NCI-H524 (cell line): ENCODE measurements at regions not wholly inside any gene's neighbourhood (a gene's known extent, or its start where the extent isn't known, plus 50 kb on each side); places are given as distances from the start of the nearest gene placed in this dataset.

ENCODE experiments used
- DNase-seq, 2 experiments: peaks; one replicate each; lab custom pipeline; 2025; lab: John Stamatoyannopoulos, UW

DNA sequence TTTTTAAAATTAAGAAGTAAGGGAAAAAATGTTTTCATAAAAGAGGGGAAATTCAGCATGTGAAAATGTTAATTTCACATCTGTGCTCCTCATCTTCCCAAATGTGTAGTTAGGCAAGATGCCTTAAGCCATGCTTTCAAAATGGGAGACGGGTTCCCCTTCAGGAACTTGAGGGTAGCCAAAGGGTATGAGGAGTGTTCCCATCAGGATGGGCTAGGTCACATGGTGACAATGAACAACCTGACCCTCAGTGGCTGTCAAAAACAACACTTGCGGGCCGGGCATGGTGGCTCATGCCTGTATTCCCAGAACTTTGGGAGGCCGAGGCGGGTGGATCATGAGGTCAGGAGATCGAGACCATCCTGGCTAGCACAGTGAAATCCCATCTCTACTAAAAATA is 178.0 kb downstream of the ACTL7B start:
- no peak for DNase-seq

DNA sequence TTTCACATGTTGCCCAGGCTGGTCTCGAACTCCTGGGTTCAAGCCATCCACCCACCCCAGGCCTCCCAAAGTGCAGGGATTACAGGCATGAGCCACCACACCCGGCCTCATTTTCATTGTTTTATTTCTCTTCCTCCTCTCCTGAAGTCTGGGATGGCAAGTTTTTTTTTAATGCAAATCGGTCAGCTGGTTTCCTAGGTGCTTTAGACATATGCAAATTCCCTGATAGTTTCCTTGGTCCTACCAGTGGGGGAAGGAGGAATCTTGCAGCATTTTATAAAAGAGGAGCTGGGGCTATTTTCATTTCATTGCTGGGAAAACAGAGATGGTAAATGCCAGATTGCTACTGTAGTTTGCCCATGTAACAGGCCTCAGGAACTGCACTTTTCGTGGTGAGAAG is 179.4 kb downstream of the ACTL7B start:
- no peak for DNase-seq

DNA sequence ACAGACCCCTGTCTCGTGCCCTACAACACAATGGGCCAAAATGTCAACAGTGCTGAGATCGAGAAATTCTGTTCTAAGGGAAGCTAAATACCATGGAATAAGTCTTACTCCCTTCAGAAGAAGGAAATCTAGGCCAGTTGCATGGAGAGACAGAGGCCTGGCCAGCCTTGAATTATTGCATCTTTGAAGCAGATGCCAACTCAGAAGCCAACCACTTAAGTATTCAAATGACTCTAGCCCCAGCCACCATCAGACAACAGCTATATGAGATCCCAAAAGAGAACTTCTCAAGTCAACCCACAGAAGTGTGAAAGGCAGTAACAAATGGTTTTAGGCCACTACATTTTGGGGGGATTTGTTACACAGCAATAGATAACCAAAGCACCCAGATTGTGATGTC is 180.1 kb downstream of the ACTL7B start:
- DNase-seq = peak in 1 of 2 experiments; percentile 27

DNA sequence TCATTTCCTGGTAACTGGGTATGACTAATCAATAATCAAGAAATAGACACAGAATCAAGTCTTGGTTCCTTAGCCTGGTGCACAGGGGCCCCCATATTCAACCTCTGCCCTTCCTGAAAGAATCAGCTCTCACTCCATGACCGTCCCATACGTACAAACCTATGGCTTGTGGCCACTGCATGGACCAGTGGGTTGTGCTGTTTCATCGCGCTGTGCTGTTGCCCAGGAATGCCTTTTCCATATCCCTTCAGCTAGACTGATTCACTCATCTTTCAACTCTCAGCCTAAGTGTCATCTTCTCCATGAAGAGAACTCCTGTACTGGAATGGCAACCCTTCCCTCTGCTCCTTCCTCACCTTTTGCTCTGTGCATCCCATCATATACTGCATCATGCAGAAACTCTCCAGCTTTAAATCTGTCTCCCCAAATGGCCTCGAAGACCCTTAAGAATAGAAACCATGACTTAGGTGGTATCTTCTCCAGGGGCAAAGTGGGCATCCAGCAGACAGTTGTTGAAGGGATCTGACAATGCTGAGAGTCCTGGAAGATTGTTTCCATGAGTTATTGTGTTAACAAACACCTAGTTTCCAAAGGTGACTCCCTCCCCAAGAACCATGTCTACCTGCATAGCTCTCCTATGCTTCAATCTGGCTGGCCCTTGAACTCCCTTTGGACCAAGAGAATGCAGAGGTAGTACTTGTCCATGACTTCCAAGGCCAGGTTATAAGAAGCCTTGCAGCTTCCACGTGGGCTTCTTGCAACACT is 180.8 kb downstream of the ACTL7B start:
- no peak for DNase-seq

DNA sequence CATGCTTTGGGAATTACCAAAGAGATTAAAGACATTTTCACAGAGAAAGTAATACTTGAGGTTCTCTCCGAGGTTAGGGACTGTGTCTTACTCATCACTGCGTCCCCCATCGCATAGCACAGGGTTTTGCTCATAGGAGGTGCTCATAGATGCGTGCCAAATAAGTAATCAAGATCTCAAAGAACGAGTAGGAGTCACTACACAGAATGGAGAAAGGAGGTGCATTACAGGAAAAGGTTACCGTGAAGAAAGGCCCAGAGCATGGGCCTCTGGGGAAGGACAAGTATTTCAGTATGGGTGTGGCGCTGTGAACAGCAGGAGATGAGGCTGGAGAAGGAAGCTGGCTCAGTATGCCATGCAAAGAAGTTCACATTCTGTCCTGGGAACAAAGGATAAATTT is 182.4 kb downstream of the ACTL7B start:
- no peak for DNase-seq

DNA sequence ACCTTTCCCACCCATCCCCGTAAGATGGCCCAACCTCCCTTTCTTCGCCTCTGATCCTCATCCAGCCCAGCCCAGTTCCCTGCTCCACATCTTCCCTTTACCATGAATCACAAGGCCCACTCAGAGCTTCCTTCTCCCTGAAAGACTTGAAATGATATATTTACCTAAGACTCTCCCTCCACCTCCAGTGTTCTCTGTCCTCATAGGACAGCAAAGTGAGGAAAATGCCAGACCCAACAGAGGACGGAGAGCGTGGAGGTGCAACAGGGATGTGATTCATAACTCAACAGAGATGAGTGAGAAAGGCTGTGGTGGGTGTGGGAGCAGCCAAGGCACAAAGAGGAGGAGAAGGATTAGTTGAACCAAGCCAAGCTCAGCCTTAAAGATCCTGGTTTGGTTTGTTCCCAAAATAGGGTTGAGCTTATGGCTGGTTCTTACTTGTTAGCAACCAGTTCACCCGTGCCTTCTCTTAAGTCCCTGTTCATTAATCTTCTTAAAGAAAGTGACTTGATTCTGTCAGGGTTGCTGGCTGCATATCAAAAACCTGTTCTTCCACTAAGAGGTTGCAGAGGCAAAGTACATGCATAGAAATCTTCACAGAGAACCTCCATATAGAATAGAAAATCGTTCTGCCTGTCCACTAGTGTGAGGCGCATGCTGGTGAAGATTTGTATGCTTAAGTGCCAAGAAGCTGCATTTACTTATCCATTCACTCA is 183.2 kb downstream of the ACTL7B start:
- peak in 1 of 2 experiments; percentile 37 for DNase-seq

DNA sequence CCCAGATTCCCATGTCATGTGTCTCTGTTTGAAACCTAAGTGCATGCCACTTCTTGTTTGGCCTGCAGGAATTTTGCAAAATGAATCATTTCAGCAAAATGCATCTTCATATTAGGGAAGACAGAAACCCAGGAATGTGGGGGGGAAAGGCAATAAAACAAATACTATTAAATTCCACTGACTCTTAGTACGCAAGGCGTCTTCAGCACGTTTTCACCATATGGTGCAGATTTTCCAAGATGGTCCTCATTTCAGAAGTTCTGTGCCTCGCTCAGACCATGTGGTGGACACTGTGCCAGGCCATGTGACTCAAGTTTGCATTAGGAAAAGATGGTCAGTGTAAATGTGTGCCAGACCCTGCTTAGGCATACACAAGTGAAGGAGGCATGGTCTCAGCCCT is 184.0 kb downstream of the ACTL7B start:
- DNase-seq = no peak

DNA sequence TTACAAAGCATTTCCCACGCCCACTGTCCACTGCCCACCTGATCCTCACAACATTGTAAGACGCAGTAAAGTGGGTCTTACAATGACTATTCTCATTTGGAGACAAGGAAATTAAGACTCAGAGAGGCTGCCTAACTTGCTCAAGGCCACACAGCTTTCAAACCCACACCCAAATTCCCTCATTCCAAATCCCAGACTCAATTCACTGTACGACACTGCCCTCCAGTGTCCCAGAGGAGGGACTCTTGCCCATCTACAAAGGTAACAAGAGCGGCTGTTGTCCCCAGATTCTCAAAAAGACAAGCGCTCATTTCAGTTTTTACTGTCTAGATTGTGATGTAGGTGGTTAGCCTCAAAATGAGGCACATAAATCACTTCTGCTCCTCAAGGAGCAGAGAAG is 184.6 kb downstream of the ACTL7B start:
- peak; percentile 6 to 33 for DNase-seq

DNA sequence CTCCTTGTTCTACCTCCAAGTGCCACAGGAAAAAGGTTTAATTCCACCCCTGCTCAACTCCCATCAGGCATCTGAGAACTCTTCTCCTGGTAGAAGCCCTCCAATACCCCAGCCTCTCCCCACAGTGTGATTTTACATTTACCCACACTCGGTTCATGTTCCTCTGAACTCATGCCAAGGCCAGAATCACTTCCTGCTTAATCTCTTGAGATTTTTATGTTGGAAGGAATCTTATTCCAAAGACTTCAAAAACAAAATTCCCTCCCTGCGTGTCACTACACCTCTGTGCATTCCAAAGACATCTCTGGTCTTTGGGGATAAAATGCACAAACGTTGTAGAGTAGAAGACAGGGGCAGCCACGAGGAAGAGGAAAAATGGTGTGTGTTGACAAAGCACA is 186.8 kb downstream of the ACTL7B start:
- no peak for DNase-seq

DNA sequence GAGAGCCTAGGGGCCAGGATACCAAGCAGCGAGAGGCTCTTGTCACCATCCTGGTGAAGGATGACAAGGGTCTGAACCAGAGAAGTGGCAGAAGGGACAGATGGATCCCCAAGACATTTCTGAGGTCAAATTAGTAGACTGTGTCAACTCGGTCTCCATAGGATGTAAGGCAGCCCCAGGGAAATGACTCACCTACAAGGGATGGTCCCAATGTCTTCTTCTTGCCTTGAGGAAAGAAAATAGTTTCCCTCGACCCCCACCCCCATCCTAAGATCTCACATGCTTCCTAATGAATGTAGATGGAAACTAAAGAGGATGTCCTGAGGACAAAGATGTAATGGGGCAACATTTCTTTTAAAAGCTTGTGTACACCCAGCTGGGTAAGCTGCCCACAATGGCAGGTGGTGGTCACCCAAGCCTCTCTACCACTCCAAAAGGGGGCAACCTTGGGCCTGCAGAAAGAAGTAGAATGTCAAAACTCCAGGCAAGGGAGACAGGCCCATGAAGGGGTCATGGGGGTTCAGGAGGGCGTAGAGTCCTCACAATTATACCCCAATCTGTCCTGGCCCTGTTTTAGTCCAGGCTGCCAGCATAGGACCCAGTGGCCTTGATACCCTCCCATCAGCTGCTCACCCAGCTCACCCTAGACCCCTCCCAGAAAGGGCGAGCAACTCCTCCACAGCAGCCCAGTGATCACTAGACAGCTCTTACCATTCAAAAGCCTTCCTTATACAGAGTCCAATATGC is 187.4 kb downstream of the ACTL7B start:
- DNase-seq = no peak

DNA sequence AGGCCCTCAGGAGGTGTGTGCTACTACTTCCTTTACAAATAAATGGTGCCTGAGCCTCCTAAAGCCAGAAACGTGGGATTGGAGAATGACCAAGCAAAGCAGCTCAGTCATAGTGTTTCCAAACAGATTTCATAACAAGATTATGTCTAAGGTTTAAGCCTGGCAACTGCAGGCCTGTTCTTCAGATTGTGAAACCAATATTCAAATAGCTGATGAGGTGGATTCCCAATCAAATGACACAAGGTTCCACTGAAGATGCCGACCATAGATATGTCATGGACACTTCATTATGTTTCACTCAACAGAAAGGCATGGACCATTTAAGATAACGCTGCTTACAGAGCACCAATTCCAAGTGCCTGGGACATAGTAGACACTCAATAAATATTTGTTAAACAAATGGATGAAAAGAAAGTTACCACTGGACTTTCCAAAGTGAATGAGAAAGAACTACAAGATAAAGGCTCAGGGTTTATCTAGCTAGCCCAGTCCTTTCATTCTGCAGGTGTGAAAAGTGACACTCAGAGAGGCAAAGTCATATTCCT is 189.5 kb downstream of the ACTL7B start:
- DNase-seq = no peak

DNA sequence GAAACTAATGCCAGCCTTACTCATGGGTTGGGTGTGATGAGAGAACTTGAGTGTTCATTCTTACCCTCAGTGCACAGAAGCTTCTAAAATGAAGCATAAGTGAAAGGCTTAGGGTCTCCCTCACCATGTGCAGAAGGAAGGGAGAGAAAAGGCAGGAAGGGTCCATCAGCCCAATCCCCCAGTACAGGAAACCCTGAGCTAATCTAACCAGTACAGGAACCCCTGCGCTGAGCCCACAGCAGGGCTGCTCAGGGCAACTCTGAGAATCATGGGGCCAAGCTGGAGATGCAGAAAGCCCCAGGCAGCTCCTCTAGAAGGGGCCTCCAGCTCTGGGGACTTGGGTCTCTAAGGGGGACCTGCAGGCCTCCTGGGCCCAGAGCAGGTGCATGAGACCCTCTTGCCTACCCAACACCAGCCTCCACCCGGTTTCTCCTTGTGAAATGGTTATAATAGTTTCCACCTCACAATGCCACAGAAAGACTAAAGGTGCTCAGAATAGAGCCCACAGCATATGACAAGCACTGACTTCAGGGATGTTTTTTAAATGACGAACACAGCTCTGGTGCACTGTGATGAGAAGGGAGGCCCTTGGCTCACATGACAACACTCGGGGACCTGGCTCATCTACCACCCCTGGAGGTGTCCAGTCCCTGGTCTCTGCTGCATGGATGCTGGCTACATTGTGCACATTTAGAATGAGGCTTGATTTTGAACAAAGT is 190.1 kb downstream of the ACTL7B start:
- DNase-seq = no peak

DNA sequence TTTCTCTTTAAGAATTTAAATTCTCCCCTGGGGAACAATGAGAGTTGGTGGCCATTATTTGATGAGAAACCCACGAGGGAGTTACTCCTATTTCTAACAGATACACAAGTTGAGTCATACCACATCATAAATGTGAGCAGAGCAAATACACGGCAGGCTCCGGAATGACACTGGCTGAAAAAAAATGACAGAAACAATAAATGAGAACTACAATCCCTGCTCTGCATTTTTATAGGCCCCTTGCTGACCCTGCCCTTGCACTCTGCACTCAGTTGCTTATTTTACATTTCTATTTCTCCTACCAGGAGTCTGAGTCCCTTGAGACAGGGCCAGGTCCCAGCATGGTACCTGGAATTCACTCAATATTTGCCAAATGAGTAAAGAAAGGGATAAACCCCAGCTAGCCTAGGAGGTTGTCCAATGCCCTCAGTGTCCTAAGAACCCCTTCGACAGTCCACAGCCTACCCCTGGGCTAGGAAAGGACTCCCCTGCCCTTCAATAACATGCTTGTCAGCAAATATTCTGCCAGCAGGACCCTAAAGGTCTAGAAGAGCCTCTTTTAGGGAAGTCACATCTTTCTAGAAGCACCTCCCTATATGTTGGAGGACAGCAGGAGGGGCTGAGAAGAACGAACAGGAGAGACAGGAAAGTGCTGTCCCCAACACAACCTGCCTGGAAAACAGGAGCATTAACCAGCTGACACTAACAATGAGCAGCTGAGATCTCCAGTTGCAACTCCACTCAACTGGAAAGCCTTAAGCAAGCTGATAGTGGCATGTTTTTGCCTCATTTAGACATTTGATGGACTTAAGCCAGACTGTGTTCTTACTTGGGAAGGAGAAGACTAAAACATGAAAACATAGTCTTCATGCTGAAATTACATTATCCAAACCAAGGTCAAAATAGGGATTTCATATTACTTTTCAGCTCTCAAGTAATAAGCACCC is 191.2 kb downstream of the ACTL7B start:
- DNase-seq = peak in 1 of 2 experiments; percentile 16

DNA sequence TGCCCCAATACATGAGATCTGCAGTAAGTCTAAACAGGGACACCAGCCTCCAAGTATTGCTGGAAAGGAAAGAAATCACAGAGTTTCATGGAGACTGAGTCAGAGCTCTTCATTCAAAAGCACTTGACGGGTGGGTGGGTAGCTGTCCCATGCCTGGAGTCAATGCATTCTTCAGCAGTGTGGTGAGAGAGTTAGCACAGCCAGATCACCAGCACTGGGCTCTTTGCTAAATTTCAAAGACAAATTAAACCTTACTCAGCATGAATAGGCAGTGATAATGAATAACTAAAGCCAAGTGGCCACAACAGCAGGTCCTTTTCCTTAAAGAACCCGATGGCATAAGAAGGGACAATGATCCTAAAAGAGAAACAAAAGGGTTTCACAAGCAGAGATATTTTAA is 192.4 kb downstream of the ACTL7B start:
- DNase-seq = no peak

DNA sequence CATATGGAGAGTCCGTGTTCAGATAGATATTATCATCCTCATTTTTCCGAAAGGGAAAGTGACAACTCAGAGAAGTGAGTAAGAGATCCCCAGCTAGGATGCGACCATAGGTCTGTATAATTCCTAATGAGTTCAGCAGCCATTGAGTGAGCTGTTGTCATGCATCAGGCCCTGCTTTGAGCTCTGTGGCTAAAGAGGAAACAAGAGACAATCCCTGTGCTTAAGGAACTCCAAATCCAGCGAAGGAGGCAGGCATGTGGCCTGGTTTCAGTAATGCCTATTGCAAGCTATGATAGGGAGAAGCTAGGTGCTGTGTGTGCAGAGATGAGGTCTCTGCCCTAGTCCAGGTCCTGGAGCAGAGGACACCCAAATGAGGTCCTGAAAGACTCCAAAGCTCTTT is 192.8 kb downstream of the ACTL7B start:
- DNase-seq = no peak

DNA sequence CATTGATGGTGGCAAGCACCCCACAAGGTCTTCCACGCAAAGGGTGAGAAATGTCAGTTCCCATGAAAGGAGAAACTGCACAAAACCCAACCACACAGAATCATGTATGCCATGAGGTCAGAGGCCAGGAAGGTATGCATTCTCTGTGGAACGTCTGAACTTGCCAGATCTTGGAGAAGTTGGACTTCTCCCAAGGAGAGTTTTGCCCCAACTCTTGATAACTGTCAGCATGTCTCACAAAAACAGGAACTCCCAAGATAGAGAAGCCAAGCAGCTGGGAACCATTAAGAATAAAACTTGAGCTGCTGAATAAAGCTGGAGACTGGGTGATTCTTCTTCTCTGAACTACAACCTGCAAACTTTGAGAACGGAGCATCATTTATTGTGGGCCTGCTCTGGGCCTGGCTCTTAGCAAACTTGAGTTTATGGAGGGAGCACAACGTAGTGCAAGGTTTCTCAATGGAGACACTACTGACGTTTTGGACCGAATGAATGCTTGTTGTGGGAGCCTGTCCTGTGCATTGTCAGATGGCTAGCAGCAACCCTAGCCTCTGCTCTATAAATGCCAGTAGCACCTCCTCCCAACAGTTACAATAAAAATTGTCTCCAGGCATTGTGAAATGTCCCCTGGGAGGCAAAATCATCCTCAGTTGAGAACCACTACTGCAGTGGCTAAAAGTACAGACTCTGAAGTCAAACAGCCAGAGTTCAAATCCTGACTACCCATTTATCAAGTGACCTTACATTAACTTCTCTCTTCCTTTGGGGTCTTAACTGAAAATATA is 193.5 kb downstream of the ACTL7B start:
- no peak for DNase-seq

DNA sequence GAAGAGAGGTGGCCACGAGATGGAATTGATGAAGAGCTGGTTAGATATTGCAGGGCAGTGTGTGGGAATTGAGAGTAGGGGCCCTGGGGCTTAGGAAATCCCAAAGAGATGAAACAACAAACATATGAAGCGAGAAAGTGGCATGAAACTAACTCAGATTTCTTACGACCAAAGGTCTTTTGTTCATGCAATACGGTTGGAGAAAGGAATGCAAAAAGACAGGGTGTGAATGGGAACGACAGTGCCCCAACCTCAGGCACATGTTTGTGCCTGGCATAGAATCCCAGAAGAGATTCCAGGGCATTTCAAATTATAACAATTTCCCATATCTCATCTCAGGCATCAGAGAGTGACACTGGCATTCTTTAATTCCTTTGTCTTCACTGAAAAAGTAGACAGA is 199.2 kb downstream of the ACTL7B start:
- no peak for DNase-seq

DNA sequence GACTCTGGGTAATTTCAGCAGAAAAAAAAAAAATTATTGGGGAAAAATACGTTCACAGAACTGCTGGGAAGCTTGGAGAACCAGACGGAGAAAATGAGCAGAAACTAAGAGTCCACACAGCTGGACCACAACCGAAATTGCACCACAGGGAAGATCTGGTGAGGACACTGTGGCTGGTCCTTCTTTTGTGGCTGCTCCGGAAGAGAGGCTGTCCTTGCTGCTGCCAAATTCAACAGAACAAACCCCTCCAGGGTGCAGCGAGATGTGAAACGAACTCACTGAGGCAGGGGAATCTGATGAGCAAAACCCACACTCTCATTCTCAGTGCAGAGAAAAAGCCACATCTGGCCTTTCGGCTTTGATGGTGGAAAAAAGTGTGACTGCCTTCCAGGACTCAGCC is 200.0 kb downstream of the ACTL7B start:
- DNase-seq = no peak

DNA sequence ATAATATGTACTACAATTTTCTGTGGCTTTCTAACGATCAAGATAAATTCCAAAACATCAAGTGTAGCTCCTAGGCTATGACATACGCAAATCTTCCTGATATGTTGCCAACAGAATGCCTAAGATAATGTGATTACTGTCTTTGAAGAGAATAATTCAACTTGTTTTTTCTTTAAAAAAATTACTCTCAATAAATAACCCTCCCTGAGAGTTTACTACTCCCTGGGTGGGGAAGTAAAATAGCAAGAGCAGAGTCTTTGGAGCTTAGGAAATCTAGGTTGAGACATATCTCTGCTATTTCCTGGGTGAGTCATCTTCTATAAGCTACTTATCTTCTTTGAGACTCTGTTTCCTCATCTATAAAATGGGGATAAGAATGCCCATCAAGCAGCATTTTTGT is 201.2 kb downstream of the ACTL7B start:
- DNase-seq = no peak

DNA sequence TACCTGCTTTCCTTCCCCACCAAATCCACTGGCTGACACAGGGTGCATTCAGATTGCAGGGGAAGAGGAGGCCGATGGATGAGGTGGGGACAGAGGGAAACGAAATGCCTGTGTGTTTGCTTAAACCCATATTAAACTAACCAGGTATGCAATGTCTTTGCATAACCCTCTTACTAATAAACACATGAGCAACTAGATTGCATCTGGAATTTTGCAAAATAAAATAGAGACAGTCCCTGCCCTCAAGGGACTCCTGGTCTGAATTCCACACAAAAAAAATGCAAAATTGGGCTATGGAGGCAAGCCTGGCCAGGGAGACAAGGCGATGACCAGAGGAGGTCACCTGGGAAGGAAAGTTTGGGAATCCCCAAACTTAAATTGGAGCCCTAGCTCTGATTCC is 202.9 kb downstream of the ACTL7B start:
- DNase-seq = no peak
